Fibroblast of mammary gland (primary cell): ENCODE measurements at regions not wholly inside any gene's neighbourhood (a gene's known extent, or its start where the extent isn't known, plus 50 kb on each side); places are given as distances from the start of the nearest gene placed in this dataset.

Experiments used
- DNase-seq: peaks from one replicate; pipeline ENCODE4 v3.0.0-alpha.2; 2010; ENCODE audit warnings: low read depth
- H3K4me3 ChIP-seq: 2 replicates; pipeline ENCODE4 v1.5.1; 2011; ENCODE audit warnings: low read depth, mild to moderate bottlenecking, low read length, moderate library complexity; ENCODE audit not compliant: control insufficient read depth
- CTCF ChIP-seq: conservative IDR thresholded peaks from 2 replicates; pipeline ENCODE4 v1.5.1; 2011; ENCODE audit warnings: low read depth, low read length, inconsistent platforms; ENCODE audit not compliant: control insufficient read depth, insufficient read depth

DNA sequence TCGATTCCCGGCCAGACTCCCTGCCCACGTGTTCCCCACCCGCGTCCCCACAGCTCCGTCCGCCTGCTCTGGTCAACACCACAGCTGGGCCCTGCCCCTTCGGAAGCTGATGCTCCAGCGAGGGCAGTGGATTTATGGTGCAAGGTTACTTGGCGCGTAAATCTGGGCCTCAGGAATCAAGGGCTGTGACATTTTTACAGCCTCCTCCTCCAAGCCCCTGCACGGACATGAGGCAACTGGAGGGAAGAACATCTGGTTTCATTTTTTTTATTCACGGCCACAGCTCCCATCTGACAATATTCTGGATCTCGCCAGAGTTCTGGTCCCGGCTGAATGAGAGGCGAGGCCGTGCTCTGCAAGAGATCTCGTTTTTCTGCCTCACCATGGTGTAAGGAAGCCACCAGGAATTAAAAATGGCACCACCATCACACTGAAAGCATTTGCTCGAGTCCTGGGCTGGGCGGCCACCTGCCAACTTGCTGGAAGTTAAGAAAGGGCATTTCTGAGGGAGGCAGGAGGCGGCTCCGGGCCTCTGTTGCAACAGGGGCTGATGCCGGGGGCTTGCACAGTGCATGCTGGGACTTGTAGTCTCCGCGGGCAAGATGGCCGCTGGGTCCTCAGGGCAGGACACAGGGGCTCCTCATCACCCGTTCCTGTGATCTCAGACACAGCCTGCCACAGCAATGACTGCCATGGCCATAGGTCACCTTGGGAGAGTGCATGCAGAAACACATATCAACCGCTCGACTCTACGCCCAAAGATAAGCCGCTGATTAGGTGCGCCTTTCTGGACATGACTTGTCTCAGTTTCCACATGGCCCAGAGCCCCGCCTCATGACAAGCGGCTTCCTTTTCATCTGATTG lies 148.5 kb downstream of the LY86 start:
- peak overlapping the region; percentile 58 for H3K4me3 ChIP-seq
- no peak for TF ChIP-seq CTCF
- DNase-seq = peak; percentile 73

- no peak for DNase-seq
- peak overlapping the region; percentile 58 for H3K4me3 ChIP-seq
- TF ChIP-seq CTCF = no peak
Observed at GRCh38 chr6:6737671-6738070, 149.2 kb downstream of the LY86 start.

GRCh38 chr6:6738108-6738507 lies 149.6 kb downstream of the LY86 start:
- DNase-seq = no peak
- no peak overlapping the region for H3K4me3 ChIP-seq
- TF ChIP-seq CTCF = no peak

- no peak for DNase-seq
- TF ChIP-seq CTCF = no peak
- no peak overlapping the region for H3K4me3 ChIP-seq
Observed at GRCh38 chr6:6738922-6739716, 150.6 kb downstream of the LY86 start.

GRCh38 chr6:6740595-6740994 lies 152.1 kb downstream of the LY86 start:
- no peak overlapping the region for H3K4me3 ChIP-seq
- TF ChIP-seq CTCF = no peak
- DNase-seq = no peak

DNA sequence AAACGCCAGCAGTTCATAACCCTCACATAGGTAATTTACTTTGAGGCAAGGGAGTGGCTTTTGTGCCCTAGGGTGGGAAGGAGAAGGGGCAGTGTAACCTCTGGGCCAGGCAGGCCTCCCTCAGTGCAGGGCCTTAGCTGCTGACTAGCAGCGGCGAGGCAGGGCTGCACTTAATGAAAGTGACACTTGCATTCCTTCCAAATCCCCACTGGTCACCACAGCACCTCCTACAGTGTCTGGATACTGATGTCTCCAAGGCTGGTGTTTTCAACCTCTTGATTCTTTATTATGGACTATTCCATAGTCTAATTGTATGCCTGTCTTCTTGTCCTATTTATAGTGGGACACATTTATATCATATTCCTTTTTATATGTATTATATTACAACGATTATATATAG lies 152.7 kb downstream of the LY86 start:
- H3K4me3 ChIP-seq = no peak overlapping the region
- no peak for TF ChIP-seq CTCF
- DNase-seq = no peak
